Epithelial cell of esophagus (primary cell): ENCODE measurements at regions not wholly inside any gene's neighbourhood (a gene's known extent, or its start where the extent isn't known, plus 50 kb on each side); places are given as distances from the start of the nearest gene placed in this dataset.

Source experiments
- DNase-seq: peaks from one replicate; pipeline ENCODE4 v3.0.0; 2010; ENCODE audit warnings: low read depth
- H3K4me3 ChIP-seq: 2 replicates; pipeline ENCODE4 v1.5.1; 2011; ENCODE audit warnings: mild to moderate bottlenecking, low read length, control low read depth
- CTCF ChIP-seq: IDR thresholded peaks from 2 replicates; pipeline ENCODE4 v1.5.1; 2011; ENCODE audit warnings: low read depth, mild to moderate bottlenecking, low read length, control low read depth, inconsistent platforms; ENCODE audit not compliant: insufficient read depth; ENCODE audit errors: missing control alignments

DNA sequence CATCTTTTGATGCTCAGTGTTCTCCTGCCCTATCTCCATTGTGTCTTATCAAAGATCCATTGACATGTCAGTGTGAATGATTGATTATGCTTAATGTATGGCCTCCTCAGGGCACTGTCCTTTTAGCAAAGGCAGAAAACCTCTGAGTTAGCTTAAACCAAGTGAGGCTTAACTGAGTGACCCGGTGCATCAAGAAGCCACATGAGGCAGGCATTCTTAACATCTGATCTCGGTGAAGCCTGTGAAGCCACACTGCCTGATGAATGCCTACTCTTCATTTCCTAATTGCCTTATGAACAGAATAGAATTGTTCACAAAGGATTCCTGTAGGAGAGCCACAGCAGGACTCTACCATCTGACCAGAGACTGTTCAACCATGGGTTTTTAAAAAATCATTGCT, 168.1 kb upstream of the SOX21 start:
- DNase-seq, result no peak
- H3K4me3 ChIP-seq, result no peak overlapping the region
- no peak for TF ChIP-seq CTCF

DNA sequence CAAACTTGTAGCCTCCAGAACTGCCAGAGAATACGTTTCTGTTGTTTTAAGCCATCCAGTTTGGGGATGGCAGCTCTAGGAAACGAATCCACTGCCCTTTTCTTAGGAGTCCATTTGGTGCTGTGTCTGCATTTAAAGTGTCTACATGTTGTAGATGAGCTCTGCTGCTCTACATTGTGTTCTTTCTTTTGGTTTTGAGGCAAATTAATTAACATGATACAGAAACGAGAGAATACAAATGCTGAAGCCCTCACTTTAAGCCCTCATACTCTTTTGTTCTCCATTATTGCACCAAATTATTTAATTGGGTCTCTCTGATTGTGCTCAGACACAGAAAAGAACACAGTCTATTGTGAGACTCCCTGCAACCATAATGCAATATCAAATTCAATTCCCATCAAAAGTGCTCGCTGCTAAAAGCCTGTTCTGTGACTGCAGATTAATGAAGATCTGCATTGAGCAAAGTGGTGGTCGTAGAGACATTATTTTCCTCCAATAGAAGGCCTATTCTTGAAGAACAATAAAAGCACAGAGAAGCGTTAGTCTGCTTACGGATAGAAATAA, 166.3 kb upstream of the SOX21 start:
- H3K4me3 ChIP-seq, result no peak overlapping the region
- DNase-seq, result no peak
- no peak for TF ChIP-seq CTCF

DNA sequence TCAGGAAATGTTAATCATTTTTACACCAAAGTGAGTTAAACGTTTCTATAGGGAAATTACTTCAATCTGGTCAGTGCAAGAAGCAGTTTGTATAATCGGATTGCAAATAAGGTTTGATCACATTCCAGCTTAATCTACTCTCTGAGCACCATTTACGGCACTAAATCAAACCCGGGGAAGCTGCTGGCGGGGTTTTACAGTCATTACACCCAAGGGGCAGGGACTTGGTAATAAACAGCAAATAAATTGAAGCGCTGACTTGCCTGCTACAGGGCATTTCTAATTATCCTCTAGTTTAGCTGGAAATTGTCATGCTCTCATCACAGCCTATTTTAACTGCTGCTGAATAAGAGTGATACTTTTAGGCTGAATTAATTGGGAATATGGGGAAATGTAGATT, 152.1 kb upstream of the SOX21 start:
- no peak for TF ChIP-seq CTCF
- DNase-seq, result no peak
- no peak overlapping the region for H3K4me3 ChIP-seq

GRCh38 chr13:94860981-94861407, 148.6 kb upstream of the SOX21 start:
- H3K4me3 ChIP-seq, result no peak overlapping the region
- DNase-seq, result peak; percentile 15
- TF ChIP-seq CTCF, result no peak

DNA sequence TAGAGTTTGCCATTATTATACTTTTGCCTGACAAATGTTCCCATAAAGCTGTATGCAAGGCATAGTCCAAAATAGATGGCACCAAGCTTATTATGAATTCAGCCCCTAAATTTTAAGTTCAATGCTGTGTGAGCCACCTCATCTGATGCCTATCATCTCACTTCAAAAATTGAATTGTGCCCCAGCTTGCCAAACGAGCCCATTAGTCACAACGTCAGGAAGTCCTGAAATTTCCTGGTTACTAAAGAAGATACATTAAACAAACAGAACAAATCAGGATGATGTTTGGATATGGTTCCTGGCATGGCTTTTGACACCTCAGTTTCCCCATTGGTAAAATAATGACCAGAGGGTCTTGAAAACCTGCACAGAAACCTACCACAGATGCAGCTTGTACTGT, 147.5 kb upstream of the SOX21 start:
- TF ChIP-seq CTCF, result no peak
- DNase-seq, result peak; percentile 53
- H3K4me3 ChIP-seq, result no peak overlapping the region

GRCh38 chr13:94859278-94859691, 146.9 kb upstream of the SOX21 start:
- no peak overlapping the region for H3K4me3 ChIP-seq
- no peak for DNase-seq
- TF ChIP-seq CTCF, result no peak

- no peak for DNase-seq
- TF ChIP-seq CTCF, result no peak
- no peak overlapping the region for H3K4me3 ChIP-seq
Measured at GRCh38 chr13:94858856-94859255, 146.5 kb upstream of the SOX21 start.
